SIG-M5 treated with dmso at 0.1 percent for 504 hours (cell line): ENCODE measurements at regions not wholly inside any gene's neighbourhood (a gene's known extent, or its start where the extent isn't known, plus 50 kb on each side); places are given as distances from the start of the nearest gene placed in this dataset.

ENCODE experiments used
- DNase-seq: peaks from one replicate; lab custom pipeline; 2025; ENCODE audit not compliant: unreplicated experiment; lab: John Stamatoyannopoulos, UW

DNA sequence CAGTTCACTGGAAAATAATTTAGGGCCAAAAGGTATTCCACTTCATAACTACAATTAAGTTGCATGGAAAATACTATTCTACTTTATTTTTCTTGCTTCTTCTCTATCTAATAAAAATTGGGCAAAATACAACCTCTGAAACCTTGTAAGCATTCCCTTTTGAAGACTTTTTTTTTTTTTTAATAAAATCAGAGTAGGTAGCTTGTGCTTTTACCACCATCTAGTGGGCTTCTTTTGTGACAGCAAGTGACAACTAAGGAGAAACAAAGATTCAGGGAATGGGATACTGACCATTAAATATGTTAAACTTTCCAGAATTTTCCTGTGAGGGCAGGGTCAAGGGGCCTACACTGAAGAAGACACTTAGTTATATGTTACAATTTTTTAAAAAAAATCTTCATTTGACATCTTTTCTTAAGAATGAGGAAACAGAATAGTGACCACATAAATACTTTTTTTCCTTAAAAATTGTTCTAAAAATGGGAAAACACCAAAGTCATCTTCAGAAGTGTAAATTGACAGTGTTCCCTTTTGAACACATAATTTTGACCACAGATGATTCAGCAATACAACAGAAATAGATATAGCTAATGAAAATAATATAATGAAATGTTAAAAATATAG is 1183.2 kb upstream of the ACVR2A start:
- DNase-seq: peak; percentile 31

DNA sequence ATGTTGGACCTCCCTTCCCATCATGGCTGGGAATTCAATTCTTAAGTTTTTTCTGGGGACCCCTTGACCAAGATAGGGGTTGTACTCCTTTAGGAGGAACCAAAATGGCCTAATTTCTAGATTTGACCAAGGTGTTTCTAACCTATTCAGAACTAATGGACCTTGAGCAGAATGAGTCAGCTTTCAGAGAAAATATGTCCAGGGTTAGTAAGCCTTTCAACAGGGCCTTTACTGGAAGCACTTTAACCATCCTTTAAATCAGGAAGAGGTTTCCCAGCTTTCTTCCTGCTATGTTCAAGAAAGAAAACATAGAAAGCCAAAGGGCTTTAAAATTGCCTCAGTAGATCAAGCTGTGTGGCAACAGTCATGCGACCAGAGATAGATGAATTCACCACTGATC is 1184.9 kb upstream of the ACVR2A start:
- DNase-seq: no peak

DNA sequence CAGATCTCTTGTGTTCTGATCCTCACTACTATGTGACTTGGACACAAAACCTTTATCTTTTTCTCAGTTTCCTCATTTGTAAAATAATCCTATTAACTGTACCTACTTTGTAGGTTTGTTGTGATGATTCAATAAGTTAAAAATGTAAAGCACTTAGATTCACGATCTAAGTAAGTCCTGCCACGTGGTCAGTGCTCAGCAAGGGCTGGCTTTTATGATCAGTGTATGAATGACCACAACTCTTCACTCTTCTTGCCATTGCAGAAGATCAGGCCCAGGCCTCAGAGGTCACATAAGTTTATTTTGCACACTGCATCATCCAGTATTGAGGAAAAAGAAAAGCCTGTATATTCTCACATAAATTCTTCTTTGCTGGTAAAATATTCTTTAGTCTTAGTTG is 1192.5 kb upstream of the ACVR2A start:
- no peak for DNase-seq

DNA sequence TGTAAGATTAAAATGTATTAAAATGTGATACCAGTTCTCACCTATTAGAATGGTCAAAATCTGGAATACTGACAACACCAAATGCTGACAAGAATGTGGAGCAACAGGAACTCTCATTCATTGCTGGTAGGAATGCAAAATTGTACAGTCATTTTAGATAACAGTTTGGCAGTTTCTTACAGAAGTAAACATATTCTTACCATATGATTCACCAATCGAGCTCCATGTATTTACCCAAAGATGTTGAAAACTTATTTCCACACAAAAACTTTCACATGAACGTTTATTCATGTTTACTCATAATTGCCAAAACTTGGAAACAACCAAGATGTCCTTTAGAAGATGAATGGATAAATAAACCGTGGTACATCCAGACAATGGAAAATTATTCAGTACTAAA is 1193.5 kb upstream of the ACVR2A start:
- DNase-seq: no peak

DNA sequence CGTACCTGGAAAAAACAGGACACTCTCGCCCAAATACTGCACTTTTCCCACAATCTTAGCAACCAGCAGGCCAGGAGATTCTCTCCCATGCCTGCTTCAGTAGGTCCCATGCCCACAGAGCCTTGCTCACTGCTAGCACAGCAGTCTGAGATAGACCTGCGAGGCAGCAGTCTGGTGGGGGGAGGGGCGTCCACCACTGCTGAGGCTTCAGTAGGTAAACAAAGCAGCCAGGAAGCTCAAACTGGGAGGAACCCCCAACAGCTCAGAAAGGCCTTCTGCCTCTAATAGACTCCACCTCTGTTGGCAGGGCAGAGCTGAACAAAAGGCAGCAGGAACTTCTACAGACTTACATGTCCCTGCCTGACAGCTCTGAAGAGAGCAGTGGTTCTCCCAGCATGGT is 1202.8 kb upstream of the ACVR2A start:
- DNase-seq: no peak

DNA sequence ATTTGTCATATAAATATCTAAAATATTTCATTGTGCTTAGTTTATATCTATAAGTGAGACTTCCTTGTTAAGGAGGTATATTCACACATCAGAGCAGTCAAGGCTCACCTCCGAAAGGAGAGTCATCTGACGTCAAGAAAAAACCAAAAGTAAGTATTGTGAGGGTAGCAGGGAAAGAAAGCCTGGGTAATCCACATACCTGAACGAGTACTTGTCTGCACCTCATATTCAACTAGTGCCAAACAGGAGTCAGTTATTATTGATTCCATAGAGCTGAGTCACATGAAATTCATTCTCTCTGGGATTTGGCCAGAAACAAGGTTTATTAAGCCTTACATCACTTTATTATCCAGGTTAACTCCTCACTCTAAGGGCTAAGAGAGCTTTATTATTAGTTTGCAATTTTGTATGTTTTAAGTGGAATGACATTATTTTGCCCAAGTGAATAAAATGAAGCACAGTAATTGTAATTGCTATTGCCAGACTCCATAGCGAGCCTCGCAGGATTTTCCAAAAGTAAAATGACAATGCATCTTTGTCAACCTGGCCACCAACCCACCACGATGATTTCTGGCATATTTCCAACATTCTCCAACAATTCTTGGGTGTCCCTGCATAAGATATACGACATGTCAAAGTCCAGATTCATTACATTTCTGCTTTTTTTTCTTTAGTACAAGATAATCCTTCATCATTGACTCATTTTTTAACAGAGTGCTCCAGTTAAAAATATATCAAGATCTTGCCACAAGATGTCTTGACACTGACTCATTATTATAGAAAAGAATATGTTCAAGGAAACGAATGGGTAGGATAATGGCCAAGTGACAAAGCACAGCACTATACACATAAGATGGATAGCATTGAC is 1210.4 kb upstream of the ACVR2A start:
- DNase-seq: no peak

DNA sequence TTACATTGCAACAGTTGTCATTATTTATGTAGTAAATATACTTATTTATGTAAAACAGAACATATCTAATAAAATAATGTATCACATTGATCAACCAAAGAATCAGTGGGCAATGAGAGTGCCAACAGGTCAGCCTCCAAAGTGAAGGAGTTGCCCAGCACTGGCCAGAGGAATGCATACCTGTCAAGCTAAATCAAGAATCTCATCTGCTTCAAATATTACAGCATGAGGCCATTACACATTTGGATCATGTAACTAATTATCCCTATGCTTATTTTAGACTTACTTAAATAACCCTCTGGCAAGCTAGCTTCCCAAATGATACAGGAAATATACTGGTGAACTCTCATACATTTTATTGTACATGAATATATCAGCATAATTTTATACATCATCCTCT is 1211.7 kb upstream of the ACVR2A start:
- no peak for DNase-seq

DNA sequence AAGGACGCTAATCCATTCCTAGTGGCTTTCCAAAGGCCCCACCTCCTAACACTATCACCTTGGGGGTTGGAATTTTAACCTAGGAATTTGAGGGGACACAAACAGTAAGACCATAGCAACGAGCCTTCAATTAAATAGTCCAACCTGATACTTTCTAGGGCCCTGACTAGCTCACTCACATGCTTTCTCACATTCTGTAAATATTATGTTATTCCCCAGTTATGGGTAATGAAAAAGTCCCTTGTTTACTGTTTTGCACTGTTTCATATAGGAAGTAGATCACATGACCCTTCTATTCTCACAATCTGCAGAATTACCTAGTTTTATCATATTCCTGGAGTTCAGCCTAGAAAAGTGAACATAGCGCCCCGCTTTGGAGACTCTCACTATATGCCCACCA is 1212.1 kb upstream of the ACVR2A start:
- no peak for DNase-seq

DNA sequence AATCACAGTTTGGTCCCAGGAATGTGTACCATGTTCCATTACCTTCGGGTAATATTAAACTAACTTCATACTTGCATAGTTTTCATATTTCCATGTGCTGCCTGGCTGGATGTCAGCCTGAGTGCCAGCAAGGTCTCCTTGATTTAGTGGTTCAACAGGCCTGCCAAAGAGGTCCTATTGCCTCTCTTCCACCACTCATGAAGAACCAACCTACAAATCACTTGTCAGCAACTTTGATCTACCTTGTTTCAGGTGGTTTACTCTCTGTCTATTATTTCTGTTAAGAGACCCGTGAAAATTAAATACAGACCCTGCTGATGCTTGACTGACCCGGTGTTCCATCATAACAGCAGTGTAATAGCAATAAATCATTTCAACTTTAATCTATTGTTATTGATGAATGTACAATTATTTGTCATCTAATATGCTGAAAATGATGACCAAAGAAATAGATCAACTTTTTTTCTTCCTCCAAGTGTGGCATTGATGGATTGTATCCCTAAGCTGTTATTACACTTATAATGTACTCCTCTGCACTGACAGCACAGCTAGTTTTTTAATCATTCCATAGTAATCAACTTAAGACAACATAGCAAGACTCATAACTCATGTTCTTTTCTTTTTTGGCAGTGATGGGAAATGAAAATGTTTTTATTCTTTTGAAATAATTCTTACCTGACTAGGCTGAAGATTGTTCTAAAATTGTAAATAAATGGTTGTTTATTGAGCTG is 1220.2 kb upstream of the ACVR2A start:
- DNase-seq: no peak

DNA sequence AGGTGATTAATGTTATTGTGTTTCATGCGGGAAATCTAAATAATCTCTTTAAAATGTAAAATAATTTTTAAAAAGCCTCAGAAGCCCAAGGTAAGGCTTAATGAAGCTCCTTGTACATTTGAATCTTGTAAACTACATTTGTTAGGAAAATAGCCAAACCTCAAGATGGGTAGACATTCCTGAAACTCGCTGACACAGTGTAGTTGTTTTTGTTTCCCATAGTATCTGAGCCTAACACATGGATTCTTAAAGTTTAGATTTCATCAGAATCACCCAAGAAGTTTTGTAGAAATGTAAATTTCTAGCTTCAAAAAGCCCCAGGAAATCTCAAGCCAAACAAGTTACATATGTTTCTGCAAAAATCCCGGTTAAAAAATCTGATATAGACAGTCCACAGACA is 1221.1 kb upstream of the ACVR2A start:
- DNase-seq: no peak

DNA sequence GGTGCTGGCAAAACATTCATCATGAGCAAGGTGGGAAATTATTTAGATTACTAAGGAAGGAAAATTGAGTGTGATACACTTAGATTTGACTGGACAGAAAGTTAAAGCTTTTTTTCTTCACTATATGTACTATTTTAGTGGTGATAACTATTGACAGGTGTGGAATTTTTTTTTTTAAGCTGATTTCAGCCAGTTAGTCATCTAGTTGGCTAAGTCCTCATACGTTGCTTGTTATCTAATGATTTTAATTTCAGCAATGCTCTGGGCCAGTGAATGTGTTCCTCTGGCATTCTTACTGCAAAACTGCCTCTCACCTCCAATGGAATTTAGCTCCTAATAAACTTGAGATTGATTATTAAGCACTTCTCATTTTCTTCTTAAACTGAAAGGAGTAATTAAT is 1223.2 kb upstream of the ACVR2A start:
- no peak for DNase-seq

DNA sequence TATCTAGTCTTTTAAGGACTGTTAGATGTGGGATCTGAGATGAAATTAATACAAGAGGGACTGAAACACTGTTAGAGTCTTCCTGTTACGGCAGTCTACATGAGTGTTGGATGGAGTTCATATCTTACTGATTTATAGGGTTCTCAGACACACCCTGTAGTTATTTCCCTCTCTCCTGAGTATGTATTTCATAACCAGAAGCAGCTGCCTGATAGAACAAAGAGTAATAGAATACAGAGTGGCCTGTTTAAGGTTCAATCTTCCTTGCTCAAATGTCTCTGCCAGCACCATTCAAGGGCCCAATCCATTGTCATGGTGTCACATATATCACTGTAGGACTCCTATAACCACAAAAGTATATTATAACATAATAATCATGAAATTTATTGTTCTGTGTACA is 1229.1 kb upstream of the ACVR2A start:
- DNase-seq: no peak

DNA sequence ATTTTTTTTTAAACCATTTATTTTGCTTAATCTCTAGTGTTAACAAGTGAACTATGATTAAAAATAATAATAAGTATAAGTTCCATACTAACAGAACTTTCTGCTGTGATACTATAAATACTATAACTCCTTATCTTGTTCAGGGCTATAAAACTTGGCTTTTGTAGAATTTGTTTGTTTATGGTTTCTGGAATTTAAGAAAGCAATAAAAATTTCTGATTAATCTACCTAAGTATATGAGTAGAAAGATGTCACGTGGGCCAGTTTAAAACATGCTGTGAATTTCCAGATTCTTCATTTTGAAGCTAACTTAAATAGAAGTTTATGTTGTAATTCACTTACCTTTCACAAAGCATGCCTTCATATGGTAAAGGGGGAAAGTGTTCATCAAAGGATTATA is 1236.3 kb upstream of the ACVR2A start:
- no peak for DNase-seq

DNA sequence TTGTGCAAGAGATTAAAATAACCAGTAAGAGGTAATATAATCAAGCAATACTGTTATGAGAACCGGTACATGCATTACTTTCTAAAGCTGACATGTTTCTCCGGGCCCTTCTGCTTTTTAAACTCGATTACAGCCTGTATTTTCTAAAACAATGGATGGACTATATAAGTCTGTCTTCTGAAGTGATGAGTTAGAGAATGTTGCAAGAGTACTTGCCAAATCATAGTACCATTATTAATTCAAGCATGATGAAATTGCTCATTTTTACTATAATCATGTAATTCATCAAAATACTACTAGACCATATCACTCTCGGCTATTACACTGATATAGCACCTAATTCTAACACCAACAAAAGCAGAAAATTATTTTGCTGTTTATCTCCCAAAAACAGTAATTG is 1240.3 kb upstream of the ACVR2A start:
- DNase-seq: no peak

DNA sequence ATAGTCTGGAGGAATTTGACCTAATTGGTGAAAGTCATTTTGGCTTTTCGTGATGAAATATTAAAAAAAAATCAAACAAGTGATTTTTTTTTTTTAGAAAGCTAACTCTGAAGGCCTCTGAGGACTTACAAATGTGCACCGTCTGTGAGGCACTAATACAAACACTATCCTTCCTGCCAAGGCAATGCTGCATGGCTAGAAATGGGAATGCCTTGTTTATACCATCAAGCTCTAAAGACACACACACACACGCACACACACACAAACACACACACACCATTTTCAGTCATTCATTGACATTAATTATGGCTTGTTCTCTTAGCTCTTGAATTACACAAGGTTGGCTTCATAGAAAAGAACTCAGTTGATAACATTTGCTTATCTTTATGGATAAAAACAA is 1242.0 kb upstream of the ACVR2A start:
- no peak for DNase-seq

DNA sequence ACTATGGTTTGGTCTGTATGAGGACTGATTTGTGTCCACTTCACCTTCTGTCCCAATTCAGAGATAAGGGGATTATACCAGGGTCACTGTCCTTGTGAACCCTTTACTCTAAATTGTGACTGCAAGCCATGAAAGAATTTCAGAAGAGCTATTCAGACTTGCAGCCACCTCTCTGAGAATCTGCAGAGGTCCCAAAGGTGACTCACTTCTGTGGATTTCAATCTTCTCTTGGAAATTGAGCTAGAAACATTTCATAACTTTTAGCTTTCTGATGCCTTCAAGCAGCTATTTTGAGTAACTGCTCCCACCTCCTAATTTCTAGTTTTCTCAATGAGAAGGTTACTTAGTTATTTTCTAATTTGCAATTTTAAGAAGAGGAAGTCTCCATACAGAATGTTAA is 1242.4 kb upstream of the ACVR2A start:
- no peak for DNase-seq

DNA sequence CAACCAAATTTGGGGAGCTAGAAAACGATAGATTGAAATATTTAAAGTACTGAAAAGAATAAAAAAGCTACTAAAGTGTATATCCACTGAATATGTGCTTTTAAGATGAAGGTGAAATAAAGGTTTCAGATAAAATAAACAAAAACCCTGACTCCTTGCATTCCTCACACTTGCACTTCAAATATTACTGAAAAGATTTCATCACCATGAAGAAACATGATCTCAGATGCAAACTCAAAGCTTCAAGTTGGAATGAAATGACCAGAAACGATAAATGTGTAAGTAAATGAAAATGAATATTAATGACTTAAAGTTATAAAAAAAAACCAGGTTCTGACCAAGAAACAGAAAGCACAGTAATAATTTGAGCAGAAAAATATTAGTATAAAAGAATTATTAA is 1246.0 kb upstream of the ACVR2A start:
- DNase-seq: no peak

DNA sequence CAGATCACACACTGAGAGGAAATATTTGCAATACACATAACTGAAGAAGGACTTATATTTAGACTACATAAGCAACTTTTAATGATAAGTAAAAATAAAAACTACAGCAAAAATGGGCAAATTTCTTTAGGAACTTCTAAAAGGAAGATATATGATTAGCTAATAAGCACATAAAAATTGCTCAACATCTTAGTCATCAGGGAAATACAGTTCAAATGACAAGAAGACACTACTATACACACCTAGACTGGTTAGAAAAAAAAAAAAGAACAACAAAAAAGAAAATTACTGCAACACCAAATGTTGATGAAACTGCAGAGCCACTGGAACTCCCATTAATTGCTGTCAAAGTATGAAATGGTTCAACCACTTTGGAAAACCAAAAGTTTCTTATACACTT is 1247.5 kb upstream of the ACVR2A start:
- no peak for DNase-seq

DNA sequence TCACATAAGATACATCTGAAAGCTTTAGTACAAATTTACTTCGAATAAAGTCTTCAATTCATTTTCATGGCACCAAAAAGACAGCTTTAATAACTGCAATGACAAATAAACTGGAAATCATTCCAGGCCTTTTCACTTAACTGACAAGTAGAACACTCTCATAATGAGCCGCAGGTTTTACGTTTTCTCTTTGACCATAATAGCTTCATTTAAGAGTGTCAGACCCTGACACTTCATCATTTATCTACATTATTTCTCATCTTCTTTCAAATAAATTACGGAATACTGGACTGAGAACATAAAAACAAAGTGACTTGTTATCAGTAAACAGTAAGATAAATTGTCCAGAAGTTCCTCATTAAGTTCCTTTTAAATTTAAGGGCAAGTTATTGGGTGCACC is 1252.9 kb upstream of the ACVR2A start:
- DNase-seq: no peak

DNA sequence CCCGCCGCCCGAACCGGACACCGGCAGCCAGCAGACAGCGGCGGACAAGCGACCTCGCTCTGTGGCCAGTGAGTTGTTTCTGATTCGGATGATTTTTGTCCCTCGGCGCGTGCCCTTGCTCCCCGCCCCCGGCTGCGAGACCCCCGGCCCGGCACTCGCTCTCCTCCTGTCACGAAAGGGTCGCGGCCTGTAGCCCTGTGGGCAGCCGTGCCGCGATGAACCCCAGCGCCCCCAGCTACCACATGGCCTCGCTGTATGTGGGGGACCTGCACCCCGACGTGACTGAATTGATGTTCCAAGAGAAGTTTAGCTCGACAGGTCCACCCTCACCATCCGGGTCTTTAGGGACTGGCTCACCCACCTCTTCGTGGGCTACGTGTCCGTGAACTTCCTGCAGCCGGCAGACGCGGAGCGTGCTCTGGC is 1257.5 kb upstream of the ACVR2A start:
- DNase-seq: no peak

DNA sequence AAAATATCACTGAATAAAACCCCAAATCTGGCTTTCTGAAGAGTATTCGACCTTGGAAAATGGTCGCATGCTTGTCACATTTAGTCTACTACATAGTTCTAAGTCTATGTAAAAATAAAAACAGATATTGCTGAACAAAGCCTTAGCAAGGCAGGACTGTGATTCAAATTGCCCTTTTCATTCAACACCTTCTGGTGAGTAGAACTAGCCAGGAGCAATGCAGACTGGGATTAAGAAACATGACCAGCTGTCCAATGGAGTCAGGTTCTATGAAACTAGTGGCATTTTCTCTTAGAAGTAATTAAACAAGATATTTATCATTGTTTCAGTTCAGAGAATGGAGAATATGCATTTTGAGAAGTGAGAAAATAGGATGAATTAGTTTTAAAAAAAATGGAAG is 1260.5 kb upstream of the ACVR2A start:
- DNase-seq: no peak
